ENCODE measurements at regions not wholly inside any gene's neighbourhood (a gene's known extent, or its start where the extent isn't known, plus 50 kb on each side); places are given as distances from the start of the nearest gene placed in this dataset.
A peak's percentile ranks its signal among the peaks of the same experiment; 100 is the strongest.

GRCh38 chr10:94172332-94172731 is 178.6 kb downstream of the PLCE1 start:
- DNase-seq = no peak
- Histone ChIP-seq H3K9me3 (no peaks in the 10 kb centered on the region), H3K4me3 (no peak overlapping the region), H3K27ac (peak overlapping the region in 5 of 8 donors; percentile 44 to 61 (median 56)), H3K36me3 (no peaks in the 10 kb centered on the region), H3K4me1 (peaks cover 0 to 12% (median 0%) of the 10 kb centered on the region in 6 donors), H3K27me3 (replicated peaks in 1 of 7) (peaks cover 0 to 5% (median 0%) of the 10 kb centered on the region in 7 donors)
- intact Hi-C loops (cut with DNase I; ENCODE audit: low total_unique reads) = no loop called here
- TF ChIP-seq POLR2AphosphoS5 (IDR thresholded peaks at IDR 0.05) = no peak
- TF ChIP-seq POLR2A (IDR thresholded peaks at IDR 0.05) = no peak
- TF ChIP-seq CTCF (IDR thresholded peaks at IDR 0.05 in 8 of 11, conservative IDR thresholded peaks at IDR 0.05 in 3 of 11) = no peak
- WGBS, 5 donors = 90 to 97% (median 93%) methylated on average over 2 of the region's 2 CpGs

GRCh38 chr10:94173594-94173993 is 179.9 kb downstream of the PLCE1 start:
- peaks cover 0 to 5% (median 0%) of the 10 kb centered on the region in 7 donors for H3K27me3 ChIP-seq (replicated peaks in 1 of 7)
- H3K4me3 ChIP-seq = no peak overlapping the region
- WGBS, 5 donors = 46 to 64% (median 60%) methylated on average over 3 of the region's 3 CpGs
- no peaks in the 10 kb centered on the region for H3K36me3 ChIP-seq
- H3K27ac ChIP-seq = peak overlapping the region in 4 of 8 donors; percentile 44 to 61 (median 56)
- no peaks in the 10 kb centered on the region for H3K9me3 ChIP-seq
- peaks cover 0 to 23% (median 6%) of the 10 kb centered on the region in 6 donors for H3K4me1 ChIP-seq
- TF ChIP-seq POLR2A (IDR thresholded peaks at IDR 0.05) (no peak), POLR2AphosphoS5 (IDR thresholded peaks at IDR 0.05) (no peak), CTCF (IDR thresholded peaks at IDR 0.05 in 8 of 11, conservative IDR thresholded peaks at IDR 0.05 in 3 of 11) (no peak)
- DNase-seq = no peak
- intact Hi-C loops (cut with DNase I; ENCODE audit: low total_unique reads) = no loop called here

- peaks cover 0 to 27% (median 10%) of the 10 kb centered on the region in 6 donors for H3K4me1 ChIP-seq
- intact Hi-C loops (cut with DNase I; ENCODE audit: low total_unique reads) = no loop called here
- DNase-seq = no peak
- peaks cover 0 to 5% (median 0%) of the 10 kb centered on the region in 7 donors for H3K27me3 ChIP-seq (replicated peaks in 1 of 7)
- H3K9me3 ChIP-seq = no peaks in the 10 kb centered on the region
- H3K4me3 ChIP-seq = no peak overlapping the region
- TF ChIP-seq POLR2A (IDR thresholded peaks at IDR 0.05) (no peak), CTCF (IDR thresholded peaks at IDR 0.05 in 8 of 11, conservative IDR thresholded peaks at IDR 0.05 in 3 of 11) (no peak), POLR2AphosphoS5 (IDR thresholded peaks at IDR 0.05) (no peak)
- H3K36me3 ChIP-seq = no peaks in the 10 kb centered on the region
- peak overlapping the region in 6 of 8 donors; percentile 21 to 63 (median 43) for H3K27ac ChIP-seq
These were observed 181.1 kb downstream of the PLCE1 start for GRCh38 chr10:94174838-94175237.

GRCh38 chr10:94178475-94179253 is 184.1 kb downstream of the NOC3L start:
- 37 to 60% (median 53%) methylated on average over 5 of the region's 5 CpGs for WGBS, 5 donors
- Histone ChIP-seq H3K27me3 (replicated peaks in 1 of 7) (peaks cover 0 to 5% (median 0%) of the 10 kb centered on the region in 7 donors), H3K9me3 (no peaks in the 10 kb centered on the region), H3K36me3 (no peaks in the 10 kb centered on the region), H3K4me1 (peaks cover 0 to 25% (median 10%) of the 10 kb centered on the region in 6 donors), H3K27ac (peak overlapping the region; percentile 4 to 70 (median 54)), H3K4me3 (no peak overlapping the region)
- intact Hi-C loops (cut with DNase I; ENCODE audit: low total_unique reads) = no loop called here
- TF ChIP-seq POLR2A (IDR thresholded peaks at IDR 0.05) = no peak
- TF ChIP-seq POLR2AphosphoS5 (IDR thresholded peaks at IDR 0.05) = peak in 1 of 3 donors; percentile 31
- DNase-seq = no peak
